GM21737 (cell line): ENCODE measurements at regions not wholly inside any gene's neighbourhood (a gene's known extent, or its start where the extent isn't known, plus 50 kb on each side); places are given as distances from the start of the nearest gene placed in this dataset.

Source experiments
- ATAC-seq: cut with Tn5 transposase; IDR thresholded peaks from one replicate; pipeline ENCODE4 v1.9.1; 2021; ENCODE audit warnings: mild to moderate bottlenecking, moderate library complexity; ENCODE audit not compliant: unreplicated experiment

GRCh38 chr1:34406833-34407539 is 230.3 kb downstream of the C1orf94 start:
- ATAC-seq = no peak

- ATAC-seq = no peak
Observed at GRCh38 chr1:34408011-34408410, 231.3 kb downstream of the C1orf94 start.

GRCh38 chr1:34409689-34410229 is 233.1 kb downstream of the C1orf94 start:
- ATAC-seq = no peak

GRCh38 chr1:34412598-34413370 is 236.1 kb downstream of the C1orf94 start:
- ATAC-seq = no peak

GRCh38 chr1:34415140-34415539 is 238.4 kb downstream of the C1orf94 start:
- no peak for ATAC-seq

DNA sequence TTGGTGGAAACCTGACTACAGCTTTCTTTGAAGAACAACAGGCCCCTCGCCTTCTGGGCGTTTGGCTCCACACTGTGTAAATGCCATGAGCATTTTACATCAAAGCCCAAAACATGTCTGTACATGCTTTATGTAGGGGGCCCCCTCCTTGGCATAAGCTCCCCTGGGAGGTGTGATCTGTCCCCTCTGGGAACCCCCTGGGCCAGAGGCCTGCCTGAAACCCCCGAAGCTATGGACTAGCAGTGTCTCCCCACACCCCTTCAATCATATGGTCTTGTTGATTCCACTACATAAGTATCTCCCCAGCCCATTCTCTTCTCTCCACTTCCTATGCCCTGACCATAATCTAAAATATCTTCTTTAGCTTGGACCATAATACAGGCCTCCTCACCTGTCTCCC is 241.5 kb downstream of the C1orf94 start:
- ATAC-seq = no peak

DNA sequence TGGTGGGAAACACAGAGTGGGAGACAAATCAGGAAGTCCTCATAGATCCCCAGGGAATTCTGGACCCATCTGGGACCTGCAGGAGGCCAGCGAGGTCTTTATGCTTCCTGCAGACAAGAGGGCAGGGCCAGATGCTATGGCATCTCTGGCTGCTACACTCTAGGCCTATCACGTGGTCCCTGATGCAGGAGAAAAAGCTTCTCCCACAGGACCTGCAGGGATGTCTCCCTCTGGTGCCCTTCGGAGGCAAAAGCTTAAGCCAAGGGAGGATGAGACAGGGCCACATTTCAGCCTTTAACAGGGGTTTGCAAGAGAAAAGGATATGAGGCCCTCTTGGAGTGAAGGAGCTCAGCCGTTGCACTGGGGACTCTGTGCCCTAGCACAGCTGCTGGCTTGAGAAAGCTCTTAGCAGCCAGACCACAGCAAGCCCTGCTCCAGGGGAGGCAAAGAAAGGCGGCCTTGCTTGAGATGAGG is 243.0 kb downstream of the C1orf94 start:
- ATAC-seq = no peak

GRCh38 chr1:34425046-34425445 is 248.3 kb downstream of the C1orf94 start:
- ATAC-seq = no peak

GRCh38 chr1:34425785-34426184 is 249.1 kb downstream of the C1orf94 start:
- ATAC-seq = no peak

- ATAC-seq = no peak
Observed at GRCh38 chr1:34426325-34426896, 249.7 kb downstream of the C1orf94 start.

- no peak for ATAC-seq
Observed at GRCh38 chr1:34427170-34427569, 250.5 kb downstream of the C1orf94 start.

DNA sequence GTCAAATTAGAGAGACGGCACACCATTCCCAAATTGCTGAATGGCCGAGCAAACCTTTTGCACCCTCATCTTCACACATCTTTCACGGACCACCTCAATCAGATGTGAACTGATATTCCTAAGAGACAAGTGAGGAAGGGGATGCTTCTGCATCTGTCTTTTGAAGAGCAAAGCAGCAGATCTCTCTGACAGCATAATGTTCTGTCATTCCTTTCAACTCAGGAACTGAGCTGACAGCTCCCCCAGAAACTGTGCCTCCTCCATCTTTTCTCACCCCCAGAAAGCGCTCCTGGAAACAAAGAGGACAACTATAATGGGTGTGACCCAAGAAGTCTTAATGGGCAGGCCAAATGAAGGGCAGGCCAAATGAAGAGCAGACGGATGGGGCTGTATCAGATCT is 256.4 kb downstream of the C1orf94 start:
- ATAC-seq = no peak

- ATAC-seq = no peak
Observed at GRCh38 chr1:34436836-34437235, 260.1 kb downstream of the C1orf94 start.

- ATAC-seq = no peak
Observed at GRCh38 chr1:34441259-34442069, 264.8 kb downstream of the C1orf94 start.

- ATAC-seq = no peak
Observed at GRCh38 chr1:34444516-34444915, 267.8 kb downstream of the C1orf94 start.

GRCh38 chr1:34450325-34450724 is 273.6 kb downstream of the C1orf94 start:
- no peak for ATAC-seq

GRCh38 chr1:34452451-34452850 is 275.7 kb downstream of the C1orf94 start:
- ATAC-seq = no peak

- ATAC-seq = no peak
Observed at GRCh38 chr1:34455121-34455520, 278.4 kb downstream of the C1orf94 start.

GRCh38 chr1:34460193-34460592 is 283.5 kb downstream of the C1orf94 start:
- no peak for ATAC-seq

GRCh38 chr1:34470401-34470800 is 284.4 kb upstream of the GJB5 start:
- no peak for ATAC-seq

GRCh38 chr1:34474566-34474965 is 280.3 kb upstream of the GJB5 start:
- ATAC-seq = no peak
